BLaER1 (cell line): ENCODE measurements at regions not wholly inside any gene's neighbourhood (a gene's known extent, or its start where the extent isn't known, plus 50 kb on each side); places are given as distances from the start of the nearest gene placed in this dataset.

Experiments
- H3K27ac ChIP-seq: shearing (Covaris generic); formaldehyde crosslinking; 2 replicates; pipeline ENCODE4 v1.8.1; 2022
- H3K27me3 ChIP-seq: shearing (Covaris generic); formaldehyde crosslinking; 2 replicates; pipeline ENCODE4 v1.8.1; 2022
- H3K36me3 ChIP-seq: shearing (Covaris generic); formaldehyde crosslinking; 2 replicates; pipeline ENCODE4 v1.8.1; 2022
- H3K4me1 ChIP-seq: shearing (Covaris generic); formaldehyde crosslinking; 2 replicates; pipeline ENCODE4 v1.8.1; 2022
- H3K4me2 ChIP-seq: shearing (Covaris generic); formaldehyde crosslinking; 2 replicates; pipeline ENCODE4 v1.8.1; 2022
- H3K4me3 ChIP-seq: shearing (Covaris generic); formaldehyde crosslinking; 2 replicates; pipeline ENCODE4 v1.8.1; 2022
- H3K9ac ChIP-seq: shearing (Covaris generic); formaldehyde crosslinking; 2 replicates; pipeline ENCODE4 v1.8.1; 2022
- H3K9me3 ChIP-seq: shearing (Covaris generic); formaldehyde crosslinking; 2 replicates; pipeline ENCODE4 v1.8.1; 2022
- H4K20me1 ChIP-seq: shearing (Covaris generic); formaldehyde crosslinking; 2 replicates; pipeline ENCODE4 v1.8.1; 2022
- Cebpa-rat ChIP-seq: shearing (Covaris generic); IDR thresholded peaks from 2 replicates; pipeline ENCODE4 v1.8.1; 2022

GRCh38 chr9:93829271-93830011, 125.7 kb downstream of the BARX1 start:
- H3K9me3 ChIP-seq: peaks cover 5% of the 10 kb centered on the region; the same call in 1 of the 2 replicates
- no peak overlapping the region for H3K27ac ChIP-seq
- H3K36me3 ChIP-seq: no peaks in the 10 kb centered on the region
- no peak overlapping the region for H3K9ac ChIP-seq
- H3K27me3 ChIP-seq: no peaks in the 10 kb centered on the region
- no peak overlapping the region for H3K4me3 ChIP-seq
- no peak for TF ChIP-seq Cebpa-rat
- no peaks in the 10 kb centered on the region for H3K4me1 ChIP-seq
- H3K4me2 ChIP-seq: no peak overlapping the region
- H4K20me1 ChIP-seq: no peaks in the 10 kb centered on the region

DNA sequence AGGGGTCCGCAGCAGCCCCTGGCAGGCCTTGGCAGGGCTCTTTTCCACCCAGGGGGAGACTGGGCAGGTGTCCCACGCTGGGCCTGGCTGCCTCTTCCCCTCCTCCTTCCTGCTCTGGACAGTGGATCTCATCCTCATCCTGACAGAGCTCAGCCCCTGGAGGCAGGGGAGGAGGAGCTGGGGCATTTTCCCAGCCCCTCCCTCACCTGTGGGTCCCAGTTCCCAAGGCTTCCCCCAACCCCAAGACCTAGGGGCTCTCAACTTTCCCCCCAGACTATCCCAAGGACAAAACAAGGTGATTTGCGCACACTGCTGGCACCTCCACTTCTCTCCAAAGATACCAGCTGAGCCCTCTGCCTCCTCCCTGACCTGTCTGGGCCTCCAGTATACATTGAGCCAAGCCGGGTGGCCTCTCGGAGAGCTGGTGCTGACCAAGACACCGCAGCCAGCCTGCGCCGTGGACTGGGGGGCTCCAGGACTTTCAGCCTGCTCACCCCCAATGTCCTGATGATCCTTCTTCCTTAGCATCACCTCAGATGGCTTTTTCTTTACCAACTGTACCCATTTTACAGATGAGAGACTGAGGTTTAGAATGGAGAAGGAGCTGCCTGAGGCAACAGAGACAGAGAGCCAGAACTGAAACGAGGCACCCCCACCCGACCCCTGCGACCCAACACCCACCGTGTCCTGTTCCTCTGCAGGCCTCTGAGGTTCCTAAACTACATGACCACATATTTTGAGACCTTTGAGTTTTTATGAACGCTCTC, 126.6 kb downstream of the BARX1 start:
- Histone ChIP-seq H3K9ac (no peak overlapping the region), H3K4me3 (no peak overlapping the region), H3K9me3 (peaks cover 3% of the 10 kb centered on the region; the same call in 1 of the 2 replicates), H3K36me3 (no peaks in the 10 kb centered on the region), H3K27me3 (no peaks in the 10 kb centered on the region), H3K4me2 (no peak overlapping the region), H3K27ac (no peak overlapping the region), H4K20me1 (no peaks in the 10 kb centered on the region), H3K4me1 (no peaks in the 10 kb centered on the region)
- TF ChIP-seq Cebpa-rat: no peak

DNA sequence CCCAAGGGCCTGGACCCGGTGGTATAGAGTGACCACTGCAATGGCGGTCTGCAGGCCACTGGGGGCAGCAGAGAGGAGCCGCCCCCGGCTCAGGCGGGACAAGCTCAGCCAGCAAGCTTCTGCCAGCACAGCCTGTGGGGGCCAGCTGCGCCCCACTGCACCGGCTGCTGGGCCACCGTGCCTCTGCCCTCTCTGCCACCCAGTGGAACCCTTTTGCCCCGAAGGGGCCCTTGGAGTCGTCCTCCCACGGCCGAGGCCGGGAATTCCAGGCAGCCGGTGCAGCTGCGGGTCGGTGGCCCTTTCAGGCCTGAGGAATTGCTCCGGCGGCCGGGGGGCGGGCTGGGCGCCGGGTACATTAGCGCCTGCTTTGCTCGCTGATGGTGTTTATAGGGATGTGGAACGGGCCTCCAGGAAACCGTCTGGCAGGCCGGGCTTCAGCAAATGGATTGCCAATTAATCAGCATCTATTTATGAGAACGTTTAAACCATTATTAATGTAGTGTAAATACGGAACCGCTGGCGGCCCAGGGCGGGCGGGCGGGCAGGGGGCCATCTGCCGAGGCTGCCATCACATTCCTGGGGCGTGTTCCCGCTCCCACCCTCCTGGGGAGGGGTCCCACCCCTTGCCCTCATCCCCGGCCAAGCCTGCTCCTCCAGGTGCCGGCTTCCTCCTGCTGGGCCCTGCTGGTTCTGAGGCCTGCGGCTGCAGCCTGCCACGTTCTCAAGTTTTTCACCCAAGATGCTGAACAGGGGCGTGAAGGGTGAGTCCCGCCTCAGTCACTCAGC, 127.4 kb downstream of the BARX1 start:
- no peak overlapping the region for H3K4me3 ChIP-seq
- TF ChIP-seq Cebpa-rat: no peak
- H3K9ac ChIP-seq: no peak overlapping the region
- no peaks in the 10 kb centered on the region for H3K27me3 ChIP-seq
- H3K36me3 ChIP-seq: no peaks in the 10 kb centered on the region
- no peaks in the 10 kb centered on the region for H3K4me1 ChIP-seq
- no peak overlapping the region for H3K27ac ChIP-seq
- no peaks in the 10 kb centered on the region for H3K9me3 ChIP-seq
- H3K4me2 ChIP-seq: no peak overlapping the region
- no peaks in the 10 kb centered on the region for H4K20me1 ChIP-seq

GRCh38 chr9:93826905-93827544, 128.1 kb downstream of the BARX1 start:
- Histone ChIP-seq H3K4me2 (no peak overlapping the region), H3K4me1 (no peaks in the 10 kb centered on the region), H3K9ac (no peak overlapping the region), H3K4me3 (no peak overlapping the region), H3K27me3 (no peaks in the 10 kb centered on the region), H3K36me3 (no peaks in the 10 kb centered on the region), H3K9me3 (no peaks in the 10 kb centered on the region), H4K20me1 (no peaks in the 10 kb centered on the region), H3K27ac (no peak overlapping the region)
- no peak for TF ChIP-seq Cebpa-rat

DNA sequence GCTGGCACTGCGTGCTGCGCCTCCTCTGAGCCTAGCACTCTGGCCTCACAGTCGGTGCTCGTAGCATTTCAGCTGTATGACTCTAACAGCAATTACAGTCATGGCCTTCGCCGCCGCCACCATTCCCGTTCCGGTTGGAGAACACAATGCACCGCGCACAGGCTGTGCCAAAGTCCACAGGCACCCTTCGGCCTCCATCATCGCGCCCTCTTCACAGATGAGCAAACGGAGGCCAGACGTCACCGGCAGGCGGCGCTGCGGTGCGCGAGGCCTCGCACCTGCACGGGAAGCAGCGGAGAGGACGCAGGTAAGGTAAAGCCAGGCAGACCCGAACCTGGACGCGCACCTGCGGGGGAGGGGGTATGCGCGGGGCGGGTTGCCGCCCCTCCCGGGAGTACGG, 128.9 kb downstream of the BARX1 start:
- no peak overlapping the region for H3K27ac ChIP-seq
- no peaks in the 10 kb centered on the region for H3K27me3 ChIP-seq
- H3K36me3 ChIP-seq: no peaks in the 10 kb centered on the region
- H3K4me2 ChIP-seq: no peak overlapping the region
- no peaks in the 10 kb centered on the region for H4K20me1 ChIP-seq
- H3K4me3 ChIP-seq: no peak overlapping the region
- TF ChIP-seq Cebpa-rat: no peak
- no peak overlapping the region for H3K9ac ChIP-seq
- H3K9me3 ChIP-seq: no peaks in the 10 kb centered on the region
- H3K4me1 ChIP-seq: no peaks in the 10 kb centered on the region

DNA sequence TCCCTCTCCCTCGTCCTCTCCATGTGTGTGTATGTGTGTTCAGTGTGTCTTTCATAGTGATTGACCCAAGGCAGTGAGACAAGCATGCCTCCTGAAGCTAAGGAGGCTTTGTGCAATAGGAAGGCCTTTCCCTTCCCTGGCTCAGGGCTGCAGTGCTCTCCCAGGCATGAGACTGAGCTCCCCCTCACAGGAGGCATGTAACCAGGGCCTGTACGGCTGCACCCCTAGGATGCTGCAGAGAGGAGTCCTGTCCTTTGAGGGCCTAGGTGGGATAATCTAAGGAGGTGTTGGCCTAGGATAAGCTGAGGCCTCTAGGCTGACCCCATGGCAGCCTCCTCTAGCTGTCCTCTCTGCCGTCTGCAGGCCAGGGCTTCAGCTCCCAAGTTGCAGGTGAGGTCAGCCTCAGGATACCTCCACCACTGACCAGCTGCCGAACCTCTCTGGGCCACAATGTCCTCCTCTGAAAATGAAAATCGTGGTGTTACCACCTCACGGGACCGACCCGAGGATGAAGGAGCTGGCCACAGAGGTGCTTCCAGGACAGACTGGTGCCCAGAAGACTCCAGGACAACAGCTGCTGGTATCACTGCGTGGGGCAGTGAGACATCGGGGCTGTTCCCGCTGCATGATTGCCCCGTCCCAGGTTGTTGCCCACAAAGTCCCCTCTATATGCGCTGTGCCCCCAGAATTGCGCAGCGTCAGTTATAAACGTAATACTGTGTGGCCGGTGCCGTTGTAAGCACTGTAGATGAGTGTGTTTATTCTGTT, 129.6 kb downstream of the BARX1 start:
- no peaks in the 10 kb centered on the region for H3K36me3 ChIP-seq
- H3K4me3 ChIP-seq: no peak overlapping the region
- H3K27me3 ChIP-seq: no peaks in the 10 kb centered on the region
- H4K20me1 ChIP-seq: no peaks in the 10 kb centered on the region
- H3K4me2 ChIP-seq: no peak overlapping the region
- H3K4me1 ChIP-seq: no peaks in the 10 kb centered on the region
- H3K9me3 ChIP-seq: no peaks in the 10 kb centered on the region
- H3K9ac ChIP-seq: no peak overlapping the region
- no peak overlapping the region for H3K27ac ChIP-seq
- TF ChIP-seq Cebpa-rat: no peak

DNA sequence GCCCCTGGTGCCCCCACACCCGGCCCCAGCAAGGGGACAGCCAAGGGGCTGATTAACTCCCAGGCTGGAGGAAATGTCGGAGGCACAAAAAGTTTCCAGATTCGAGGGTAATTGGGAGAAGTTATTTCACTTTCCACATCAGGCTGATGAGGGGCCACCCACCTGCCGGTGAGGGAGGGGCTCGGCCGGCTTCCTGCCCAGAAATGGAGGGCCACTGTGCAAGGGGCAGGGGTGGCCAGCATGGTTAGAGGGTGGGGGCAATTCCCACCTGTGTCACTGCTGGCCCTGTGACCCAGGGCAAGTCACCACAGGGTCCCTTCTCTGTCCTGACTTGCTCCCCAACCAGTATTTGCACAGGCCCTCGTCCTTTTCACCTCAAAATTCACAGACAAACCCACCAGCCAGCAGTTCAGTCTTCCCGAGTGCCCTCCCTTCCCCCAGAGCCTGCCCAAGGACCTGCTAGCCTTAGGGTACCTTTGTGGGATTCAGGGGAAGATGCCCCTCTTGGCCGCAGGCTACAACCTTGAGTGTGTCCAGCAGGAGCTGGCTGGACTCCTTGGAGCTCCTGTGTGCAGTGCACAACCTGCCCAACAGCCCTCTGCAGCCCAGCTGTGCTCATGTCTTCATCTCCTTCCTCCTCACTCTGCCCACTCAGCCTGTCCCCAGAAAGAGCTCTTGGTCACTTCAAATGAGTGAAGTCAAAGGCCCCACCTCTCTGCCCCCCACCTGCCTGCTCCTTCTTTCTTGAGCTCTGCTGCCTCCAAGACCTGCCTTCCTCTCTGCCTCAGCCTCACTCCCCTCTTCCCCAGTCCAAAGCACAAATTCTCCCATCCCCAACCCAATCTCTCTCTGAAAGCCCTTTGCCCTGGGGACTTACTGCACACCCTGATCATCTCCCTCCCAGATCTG, 130.5 kb downstream of the BARX1 start:
- Histone ChIP-seq H3K27ac (no peak overlapping the region), H3K27me3 (no peaks in the 10 kb centered on the region), H3K4me3 (no peak overlapping the region), H3K36me3 (no peaks in the 10 kb centered on the region), H3K4me2 (no peak overlapping the region), H3K9me3 (no peaks in the 10 kb centered on the region), H3K4me1 (0 out of 2 replicates have a peak, but pooled peaks cover 2% of the 10 kb centered on the region), H4K20me1 (no peaks in the 10 kb centered on the region), H3K9ac (no peak overlapping the region)
- TF ChIP-seq Cebpa-rat: no peak
